ENCODE measurements at regions not wholly inside any gene's neighbourhood (a gene's known extent, or its start where the extent isn't known, plus 50 kb on each side); places are given as distances from the start of the nearest gene placed in this dataset.
A peak's percentile ranks its signal among the peaks of the same experiment; 100 is the strongest.
"Not testable (repeated sequence)": the region's sequence is repeated elsewhere in the genome, so short reads cannot be mapped to it uniquely, and the experiment has no call there.

GRCh38 chrX:23458957-23459356, 124.3 kb downstream of the PTCHD1 start:
- not testable (repeated sequence) for DNase-seq (ENCODE audit: extremely low read depth in 1 of 11, low read depth in 9 of 11, low spot score in 4 of 11)

GRCh38 chrX:23465105-23465791, 130.6 kb downstream of the PTCHD1 start:
- no peak for DNase-seq (ENCODE audit: extremely low read depth in 1 of 11, low read depth in 9 of 11, low spot score in 4 of 11)

DNA sequence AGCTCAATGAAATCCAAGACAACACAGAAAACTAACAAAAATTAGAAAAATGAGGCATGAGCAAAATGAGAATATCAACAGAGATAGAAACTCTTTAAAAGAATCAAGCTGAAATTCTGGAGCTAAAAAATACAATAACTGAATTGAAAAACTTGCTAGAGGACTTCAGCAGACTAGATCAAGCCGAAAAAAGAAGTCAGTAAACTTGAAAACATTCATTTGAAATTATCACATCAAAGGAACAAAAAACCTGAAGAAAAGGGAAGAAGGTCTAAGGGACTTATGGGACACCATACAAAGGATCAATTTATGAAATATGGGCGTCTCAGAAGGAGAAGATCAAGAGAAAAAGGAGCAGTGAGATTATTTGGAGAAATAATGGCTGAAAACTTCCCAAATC, 131.3 kb downstream of the PTCHD1 start:
- no peak for DNase-seq (ENCODE audit: extremely low read depth in 1 of 11, low read depth in 9 of 11, low spot score in 4 of 11)

DNA sequence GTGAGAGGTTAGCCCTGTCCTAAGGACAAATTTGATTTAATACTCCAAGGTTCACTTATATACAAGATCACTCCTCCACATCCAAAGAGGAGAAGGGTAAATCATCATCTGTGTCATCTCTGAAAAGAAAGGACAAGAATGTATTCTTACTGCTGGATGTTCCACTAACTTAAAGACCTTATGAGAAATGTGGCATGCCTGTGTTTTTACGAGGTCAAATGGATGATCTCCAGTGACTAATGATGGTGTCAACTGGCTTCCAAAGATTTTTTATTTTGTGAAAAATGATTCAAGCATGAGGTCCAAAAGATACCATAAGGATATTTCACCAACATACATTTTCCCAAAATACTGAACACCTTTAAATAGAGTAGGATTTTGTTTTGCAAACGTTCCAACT, 143.4 kb downstream of the PTCHD1 start:
- no peak for DNase-seq (ENCODE audit: extremely low read depth in 1 of 11, low read depth in 9 of 11, low spot score in 4 of 11)

DNA sequence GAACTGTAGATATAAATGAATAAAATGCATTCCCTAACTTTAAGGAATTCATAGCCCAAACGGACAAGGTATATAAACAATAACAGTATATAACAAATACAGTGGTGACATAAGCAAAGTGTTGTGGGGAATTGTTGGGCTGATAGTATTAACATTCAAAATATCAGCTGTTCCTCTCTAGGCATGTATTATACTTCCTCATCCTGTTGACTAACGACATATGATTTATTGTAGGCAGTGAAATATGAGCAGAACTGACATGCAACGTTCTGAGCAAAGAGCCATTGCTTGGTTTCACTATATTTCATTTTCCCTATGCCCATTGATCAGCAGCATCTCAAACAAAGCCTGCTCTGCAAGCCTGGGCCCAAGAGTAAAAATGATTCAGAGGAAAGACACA, 143.9 kb downstream of the PTCHD1 start:
- DNase-seq (ENCODE audit: extremely low read depth in 1 of 11, low read depth in 9 of 11, low spot score in 4 of 11) = no peak

DNA sequence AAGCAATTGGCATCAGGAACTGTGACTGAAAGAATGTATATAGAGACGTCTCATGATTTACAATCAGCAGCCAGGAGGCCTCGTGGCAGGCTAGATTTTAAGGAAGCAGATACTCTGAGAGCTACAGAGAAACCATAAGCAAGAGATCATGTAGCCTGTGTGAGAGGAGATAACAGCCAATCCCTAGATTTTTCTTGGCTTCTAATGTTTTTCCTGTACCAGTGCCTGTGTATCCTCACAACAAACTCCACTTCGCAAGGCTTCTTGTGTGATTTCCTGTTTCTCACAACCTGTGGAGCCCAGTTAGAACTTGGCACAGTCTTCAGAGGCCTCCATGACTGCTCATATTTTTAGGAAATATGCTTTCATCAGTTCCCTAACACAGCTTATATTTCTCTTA, 147.9 kb downstream of the PTCHD1 start:
- DNase-seq (ENCODE audit: extremely low read depth in 1 of 11, low read depth in 9 of 11, low spot score in 4 of 11) = no peak

DNA sequence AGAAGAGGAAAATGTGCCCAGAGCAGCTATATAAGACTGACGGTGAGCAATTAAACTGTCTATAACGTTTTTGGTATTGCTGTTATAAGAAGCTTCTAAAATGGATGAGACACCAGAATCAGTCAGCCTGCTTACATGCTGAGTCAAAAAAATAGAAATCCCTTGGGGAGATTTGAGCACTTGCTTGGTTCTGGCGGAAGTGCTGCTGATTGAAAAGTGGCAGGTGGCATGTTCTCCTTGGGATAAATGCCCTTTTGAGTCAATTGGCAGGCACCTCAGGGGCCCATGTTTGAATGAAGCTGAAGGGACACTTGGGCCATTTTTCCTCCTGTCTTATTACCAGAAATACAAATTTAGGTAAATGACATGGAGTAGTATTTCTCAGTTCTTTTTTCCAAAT, 148.7 kb downstream of the PTCHD1 start:
- no peak for DNase-seq (ENCODE audit: extremely low read depth in 1 of 11, low read depth in 9 of 11, low spot score in 4 of 11)

- no peak for DNase-seq (ENCODE audit: extremely low read depth in 1 of 11, low read depth in 9 of 11, low spot score in 4 of 11)
These were observed 159.3 kb downstream of the PTCHD1 start for GRCh38 chrX:23493941-23494374.

- DNase-seq (ENCODE audit: extremely low read depth in 1 of 11, low read depth in 9 of 11, low spot score in 4 of 11) = no peak
These were observed 160.1 kb downstream of the PTCHD1 start for GRCh38 chrX:23494741-23495140.

DNA sequence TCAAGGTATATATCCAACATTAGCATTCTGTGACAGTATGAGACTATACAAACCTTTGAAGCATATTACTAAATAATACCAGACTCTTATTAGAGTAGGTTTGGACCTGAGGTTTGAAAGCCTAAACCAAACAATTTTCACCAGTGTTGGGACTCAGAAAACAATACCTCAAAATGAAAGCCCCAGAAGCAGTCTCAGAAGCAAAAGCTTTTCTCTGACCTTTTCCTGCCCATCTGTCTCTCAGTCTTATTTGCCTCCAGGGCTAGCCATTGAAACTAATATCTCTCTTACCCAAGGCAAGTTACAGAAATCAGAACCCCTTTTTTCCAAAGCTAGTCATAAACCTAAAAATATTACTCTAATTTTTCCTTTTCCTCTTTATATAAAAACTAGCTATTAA, 163.3 kb downstream of the PTCHD1 start:
- no peak for DNase-seq (ENCODE audit: extremely low read depth in 1 of 11, low read depth in 9 of 11, low spot score in 4 of 11)

DNA sequence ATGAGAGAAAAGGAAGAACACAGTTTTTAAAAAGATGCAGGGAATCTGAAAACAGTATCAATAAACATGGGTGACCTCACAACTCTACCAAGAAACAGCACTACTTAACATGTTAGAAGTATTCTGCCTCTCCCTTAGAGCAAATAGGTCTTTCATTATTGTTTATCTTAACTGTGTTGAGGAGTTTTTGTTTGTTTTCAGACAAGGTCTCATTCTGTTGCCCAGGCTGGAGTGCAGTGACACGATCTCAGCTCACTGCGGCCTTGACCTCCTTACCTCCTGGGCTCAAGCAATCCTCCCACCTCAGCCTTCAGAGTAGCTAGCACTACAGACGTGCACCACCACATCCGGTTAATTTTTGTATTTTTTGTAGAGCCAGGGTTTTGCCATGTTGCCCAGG, 165.3 kb upstream of the PRDX4 start:
- no peak for DNase-seq (ENCODE audit: extremely low read depth in 1 of 11, low read depth in 9 of 11, low spot score in 4 of 11)

- peak in 6 of 11 donors; percentile 2 to 12 (median 9) for DNase-seq (ENCODE audit: extremely low read depth in 1 of 11, low read depth in 9 of 11, low spot score in 4 of 11)
These were observed 163.3 kb upstream of the PRDX4 start for GRCh38 chrX:23503835-23504539.

DNA sequence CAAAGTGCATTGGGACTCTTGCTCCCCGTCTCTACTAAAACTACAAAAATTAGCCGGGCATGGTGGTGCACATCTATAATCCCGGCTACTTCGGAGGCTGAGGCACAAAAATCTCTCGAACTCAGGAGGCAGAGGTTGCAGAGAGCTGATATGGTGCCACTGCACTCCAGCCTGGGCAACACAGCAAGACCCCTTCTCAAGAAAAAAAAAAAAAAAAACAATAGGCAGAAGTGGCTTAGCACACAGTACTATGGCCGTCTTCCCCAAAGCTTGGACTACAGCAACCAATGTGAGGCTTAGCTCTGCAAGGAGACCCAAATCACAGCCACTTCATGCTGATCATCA, 162.8 kb upstream of the PRDX4 start:
- DNase-seq (ENCODE audit: extremely low read depth in 1 of 11, low read depth in 9 of 11, low spot score in 4 of 11) = no peak

DNA sequence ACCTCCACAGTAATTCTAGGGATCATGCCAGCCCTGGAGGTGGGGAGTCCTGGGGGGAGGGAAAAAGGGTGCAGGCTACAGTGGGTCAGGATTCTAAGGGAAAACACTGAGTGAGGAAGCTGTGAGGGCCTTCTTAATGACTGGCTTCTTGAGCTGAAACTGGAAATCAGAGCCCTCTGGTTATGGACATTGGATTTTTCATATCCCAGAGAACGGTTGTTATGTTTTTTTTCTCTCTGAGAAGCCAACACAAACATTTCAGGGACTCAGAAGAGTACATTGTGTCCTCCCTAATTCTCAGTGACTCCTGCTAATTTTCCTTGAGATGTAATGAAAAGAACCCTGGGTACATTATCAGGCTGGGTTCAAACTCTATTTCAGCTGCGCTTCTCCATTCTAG, 162.4 kb upstream of the PRDX4 start:
- DNase-seq (ENCODE audit: extremely low read depth in 1 of 11, low read depth in 9 of 11, low spot score in 4 of 11) = no peak

DNA sequence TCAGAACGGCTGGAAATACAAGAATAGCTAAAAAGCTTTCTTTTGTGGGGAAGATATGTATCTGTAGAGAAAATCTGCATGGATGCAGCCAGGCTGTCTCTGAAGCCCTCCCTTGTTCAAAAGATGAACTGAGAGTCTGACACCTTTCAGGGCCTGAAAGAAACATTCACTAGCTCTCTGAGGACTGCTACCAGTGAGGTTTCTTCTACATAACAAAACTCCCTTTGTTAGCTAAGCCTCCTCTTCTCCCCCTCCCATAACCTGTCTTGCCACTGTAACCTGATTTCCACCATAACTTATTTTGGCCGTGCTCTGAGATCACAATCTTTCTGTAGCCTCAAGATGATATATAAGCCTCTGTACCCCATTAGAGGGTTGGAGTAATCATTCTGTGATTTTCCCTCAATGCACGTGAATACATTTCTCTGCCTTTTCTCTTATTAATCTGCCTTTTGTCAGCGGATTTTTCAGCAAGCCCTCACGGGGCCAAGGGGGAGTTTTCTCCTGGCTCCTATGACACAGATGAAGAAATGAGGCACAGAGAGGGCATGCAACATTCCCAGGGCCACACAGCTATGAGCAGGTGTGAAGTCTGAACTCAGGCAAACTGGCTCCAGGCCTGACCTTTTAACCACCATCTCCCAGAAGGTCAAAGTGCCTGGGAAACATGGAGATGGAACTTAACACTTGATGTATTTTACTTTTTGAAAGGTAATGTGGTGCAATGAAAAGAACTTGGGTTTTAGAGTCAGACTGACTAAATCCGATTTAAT, 161.6 kb upstream of the PRDX4 start:
- no peak for DNase-seq (ENCODE audit: extremely low read depth in 1 of 11, low read depth in 9 of 11, low spot score in 4 of 11)

DNA sequence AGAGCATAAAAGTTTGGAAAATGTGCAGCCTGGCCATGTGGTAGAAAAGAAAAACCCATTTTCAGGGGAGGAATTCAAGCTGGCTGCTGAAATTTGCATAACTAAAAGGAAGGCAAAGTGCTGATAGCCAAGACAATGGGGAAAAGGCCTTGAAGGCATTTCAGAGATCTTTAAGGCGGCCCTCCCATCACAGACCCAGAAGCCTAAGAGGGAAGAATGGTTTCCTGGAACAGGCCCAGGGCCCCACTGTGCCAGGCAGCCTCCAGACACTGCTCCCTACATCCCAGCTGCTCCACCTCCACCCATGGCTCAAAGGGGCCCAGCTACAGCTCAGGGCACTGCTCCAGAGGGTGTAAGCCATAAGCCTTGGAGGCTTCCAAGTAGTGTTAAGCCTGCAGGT, 158.0 kb upstream of the PRDX4 start:
- no peak for DNase-seq (ENCODE audit: extremely low read depth in 1 of 11, low read depth in 9 of 11, low spot score in 4 of 11)

GRCh38 chrX:23511793-23512192, 155.5 kb upstream of the PRDX4 start:
- DNase-seq (ENCODE audit: extremely low read depth in 1 of 11, low read depth in 9 of 11, low spot score in 4 of 11) = no peak

GRCh38 chrX:23513121-23513520, 154.2 kb upstream of the PRDX4 start:
- DNase-seq (ENCODE audit: extremely low read depth in 1 of 11, low read depth in 9 of 11, low spot score in 4 of 11) = no peak

DNA sequence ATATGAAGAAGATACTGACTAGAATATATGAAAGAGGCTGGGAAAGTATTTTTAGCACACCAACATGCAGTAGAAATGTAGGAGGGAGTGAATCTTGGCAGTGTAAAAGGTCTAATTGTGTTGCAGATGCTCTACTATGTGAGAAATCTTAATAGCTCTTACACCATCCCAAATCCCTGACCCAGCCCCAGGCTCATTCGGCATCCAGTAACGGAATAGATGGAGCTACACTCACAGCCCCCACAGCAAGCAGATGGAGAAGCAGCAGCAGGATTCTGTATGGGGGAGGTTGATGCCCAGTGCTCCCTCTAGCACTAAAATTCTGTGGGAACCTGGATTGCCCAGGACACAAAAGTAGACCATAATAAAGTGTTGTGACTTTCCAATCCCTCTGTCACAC, 153.2 kb upstream of the PRDX4 start:
- no peak for DNase-seq (ENCODE audit: extremely low read depth in 1 of 11, low read depth in 9 of 11, low spot score in 4 of 11)

DNA sequence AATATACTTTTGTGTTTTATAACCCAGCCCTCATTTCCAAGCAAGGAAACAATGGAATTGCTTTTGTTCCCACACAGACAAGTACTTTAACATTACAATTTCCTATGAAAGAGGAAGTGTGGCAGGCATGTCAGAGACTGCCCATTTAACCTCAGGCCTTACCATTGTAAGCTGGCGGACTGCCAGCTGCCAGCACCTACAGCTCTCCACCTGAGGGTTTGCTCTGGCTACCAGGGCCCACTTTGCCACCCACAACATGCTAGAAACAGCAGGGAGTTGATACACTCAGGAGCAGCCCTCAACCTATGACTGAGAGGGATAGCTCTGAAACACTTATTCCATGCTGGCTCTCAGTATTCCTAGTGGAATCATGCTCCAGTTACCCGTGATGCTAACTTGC, 152.3 kb upstream of the PRDX4 start:
- DNase-seq (ENCODE audit: extremely low read depth in 1 of 11, low read depth in 9 of 11, low spot score in 4 of 11) = no peak
